Psoas muscle (tissue), 7 donors: ENCODE measurements at regions not wholly inside any gene's neighbourhood (a gene's known extent, or its start where the extent isn't known, plus 50 kb on each side); places are given as distances from the start of the nearest gene placed in this dataset.

ENCODE experiments used
- ATAC-seq, 4 donors: fragments of 200-7000 bp; cut with Tn5 transposase; one replicate each; pipeline ENCODE4 v1.9.1; 2020; ENCODE audit warnings: moderate library complexity in 3 of 4, mild to moderate bottlenecking in 2 of 4
- DNase-seq, 2 donors: peaks; one replicate each; pipeline ENCODE4 v3.0.0-alpha.2; 2020
- H3K27ac ChIP-seq: fragments of 200-600 bp; one replicate; pipeline ENCODE4 v1.8.0; 2022
- H3K27me3 ChIP-seq, 3 donors: fragments of 200-600 bp in 1 of 3; one replicate each; pipeline versions ENCODE4 v1.6.1 to v1.8.0; 2013 to 2022; ENCODE audit warnings: low read length in 2 of 3, mild to moderate bottlenecking in 2 of 3, moderate library complexity in 1 of 3; ENCODE audit not compliant: insufficient read depth in 3 of 3
- H3K36me3 ChIP-seq, 2 donors: fragments of 200-600 bp in 1 of 2; one replicate each; pipeline versions ENCODE4 v1.6.1 to v1.8.0; 2013 to 2022; ENCODE audit warnings: low read depth in 1 of 2, mild to moderate bottlenecking in 1 of 2, moderate library complexity in 1 of 2; ENCODE audit not compliant: insufficient read depth in 1 of 2
- H3K4me1 ChIP-seq: fragments of 200-600 bp; one replicate; pipeline ENCODE4 v1.8.0; 2022
- H3K4me3 ChIP-seq: fragments of 200-600 bp; one replicate; pipeline ENCODE4 v1.8.0; 2022; ENCODE audit warnings: mild to moderate bottlenecking
- H3K9me3 ChIP-seq: fragments of 200-600 bp; one replicate; pipeline ENCODE4 v1.8.0; 2022
- WGBS, 3 donors: extraction: QIAGEN DNeasy Blood & Tissue Kit; methylation state at CpG; one replicate each; pipeline versions ENCODE4 v1.1.6 to v1.1.7; 2013; 5-methylcytosine and 5-hydroxymethylcytosine counted together
- intact Hi-C, 2 donors: fragments of 100-400 bp; cut with DNase I; formaldehyde crosslinking; loops; one replicate each; pipeline versions ENCODE4 v1.11.0 to v1.14.2; 2022
- TF ChIP-seq, protein P1 (sequence below): fragments of 200-600 bp; IDR thresholded peaks from one replicate; pipeline ENCODE4 v1.8.0; 2022; ENCODE audit warnings: antibody characterized with exemption
- donor health status: healthy with polysubstance abuse.
- donor health status: DM: no; HTN: no; CAD: no; lungs with moderate emphysema.
- donor health status: Bipolar disorder and iron deficiency.
- donor health status: healthy.
- donor health status: DM: yes; HTN: yes; CAD: no.
- donor health status: DM: no; HTN: no; CAD: no.
- donor health status: DM: yes; HTN: yes; CAD: no.

DNA sequence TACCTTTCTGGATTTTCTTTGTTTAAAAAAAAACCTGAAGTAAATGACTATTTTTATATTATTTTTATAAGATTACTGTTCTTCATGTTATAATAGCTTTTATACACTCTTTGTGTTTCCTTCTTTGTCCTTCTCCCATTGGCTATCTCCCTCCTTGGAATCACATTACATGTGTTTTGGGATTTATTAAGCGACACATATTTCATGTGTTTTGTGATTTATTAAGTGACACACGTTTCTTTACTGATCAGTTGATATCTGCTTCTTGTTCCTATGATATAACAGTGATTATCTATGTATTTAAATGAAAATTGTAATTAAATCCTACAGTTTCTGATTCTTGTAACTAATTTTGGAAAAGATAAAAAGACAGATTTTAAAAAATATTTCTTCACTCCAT lies 817.3 kb upstream of the AGA start:
- no peak for DNase-seq
- WGBS, 3 donors = 42 to 43% (median 42%) methylated on average over 2 of the region's 2 CpGs
- Histone ChIP-seq H3K36me3 (no peaks in the 10 kb centered on the region), H3K4me3 (no peak overlapping the region), H3K4me1 (no peaks in the 10 kb centered on the region), H3K9me3 (no peaks in the 10 kb centered on the region), H3K27ac (no peak overlapping the region), H3K27me3 (no peaks in the 10 kb centered on the region)
- ATAC-seq = no peak
- intact Hi-C loops = no loop called here
- TF ChIP-seq, protein P1, sequence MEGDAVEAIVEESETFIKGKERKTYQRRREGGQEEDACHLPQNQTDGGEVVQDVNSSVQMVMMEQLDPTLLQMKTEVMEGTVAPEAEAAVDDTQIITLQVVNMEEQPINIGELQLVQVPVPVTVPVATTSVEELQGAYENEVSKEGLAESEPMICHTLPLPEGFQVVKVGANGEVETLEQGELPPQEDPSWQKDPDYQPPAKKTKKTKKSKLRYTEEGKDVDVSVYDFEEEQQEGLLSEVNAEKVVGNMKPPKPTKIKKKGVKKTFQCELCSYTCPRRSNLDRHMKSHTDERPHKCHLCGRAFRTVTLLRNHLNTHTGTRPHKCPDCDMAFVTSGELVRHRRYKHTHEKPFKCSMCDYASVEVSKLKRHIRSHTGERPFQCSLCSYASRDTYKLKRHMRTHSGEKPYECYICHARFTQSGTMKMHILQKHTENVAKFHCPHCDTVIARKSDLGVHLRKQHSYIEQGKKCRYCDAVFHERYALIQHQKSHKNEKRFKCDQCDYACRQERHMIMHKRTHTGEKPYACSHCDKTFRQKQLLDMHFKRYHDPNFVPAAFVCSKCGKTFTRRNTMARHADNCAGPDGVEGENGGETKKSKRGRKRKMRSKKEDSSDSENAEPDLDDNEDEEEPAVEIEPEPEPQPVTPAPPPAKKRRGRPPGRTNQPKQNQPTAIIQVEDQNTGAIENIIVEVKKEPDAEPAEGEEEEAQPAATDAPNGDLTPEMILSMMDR = no peak

DNA sequence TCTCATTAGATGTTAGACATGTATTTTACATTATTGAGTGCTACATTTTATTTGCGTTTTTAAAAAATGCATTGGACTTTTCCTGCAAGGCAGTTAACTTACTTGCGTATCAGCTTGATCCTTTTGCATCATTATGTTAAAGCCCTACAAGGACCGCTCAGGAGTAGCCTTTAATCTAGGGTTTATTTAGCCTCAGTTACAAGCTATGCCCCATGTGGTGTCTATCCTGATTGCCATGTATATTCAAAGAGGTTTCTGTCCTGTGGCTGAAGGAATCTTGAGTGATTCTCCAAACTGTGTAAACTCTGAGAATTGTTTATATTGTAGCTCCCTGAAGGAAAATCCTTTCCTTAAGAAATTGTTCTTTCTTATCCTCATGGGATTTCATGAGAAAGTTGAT lies 821.8 kb upstream of the AGA start:
- TF ChIP-seq, protein P1 = no peak
- intact Hi-C loops = no loop called here
- H3K9me3 ChIP-seq = no peaks in the 10 kb centered on the region

GRCh38 chr4:178271386-178271785 lies 829.1 kb upstream of the AGA start:
- Histone ChIP-seq H3K9me3 (no peaks in the 10 kb centered on the region), H3K4me1 (no peaks in the 10 kb centered on the region), H3K27me3 (no peaks in the 10 kb centered on the region), H3K4me3 (no peak overlapping the region), H3K36me3 (no peaks in the 10 kb centered on the region), H3K27ac (no peak overlapping the region)
- no peak for DNase-seq
- WGBS, 3 donors = 83 to 88% (median 86%) methylated on average over 6 of the region's 6 CpGs
- TF ChIP-seq, protein P1 = no peak
- intact Hi-C loops = no loop called here
- no peak for ATAC-seq

More for the DNA sequence above, 821.8 kb upstream of the AGA start:
- 66 to 80% (median 73%) methylated on average over 3 of the region's 3 CpGs for WGBS, 3 donors
- Histone ChIP-seq H3K27me3 (no peaks in the 10 kb centered on the region), H3K4me1 (no peaks in the 10 kb centered on the region), H3K27ac (no peak overlapping the region), H3K4me3 (no peak overlapping the region), H3K36me3 (no peaks in the 10 kb centered on the region)
- ATAC-seq = no peak
- DNase-seq = no peak

GRCh38 chr4:178273168-178273567 lies 830.9 kb upstream of the AGA start:
- ATAC-seq = no peak
- WGBS, 3 donors = 84 to 90% (median 86%) methylated on average over 2 of the region's 2 CpGs
- Histone ChIP-seq H3K9me3 (no peaks in the 10 kb centered on the region), H3K36me3 (no peaks in the 10 kb centered on the region), H3K4me3 (no peak overlapping the region), H3K27ac (no peak overlapping the region), H3K27me3 (no peaks in the 10 kb centered on the region), H3K4me1 (no peaks in the 10 kb centered on the region)
- TF ChIP-seq, protein P1 = no peak
- intact Hi-C loops = no loop called here
- DNase-seq = no peak

DNA sequence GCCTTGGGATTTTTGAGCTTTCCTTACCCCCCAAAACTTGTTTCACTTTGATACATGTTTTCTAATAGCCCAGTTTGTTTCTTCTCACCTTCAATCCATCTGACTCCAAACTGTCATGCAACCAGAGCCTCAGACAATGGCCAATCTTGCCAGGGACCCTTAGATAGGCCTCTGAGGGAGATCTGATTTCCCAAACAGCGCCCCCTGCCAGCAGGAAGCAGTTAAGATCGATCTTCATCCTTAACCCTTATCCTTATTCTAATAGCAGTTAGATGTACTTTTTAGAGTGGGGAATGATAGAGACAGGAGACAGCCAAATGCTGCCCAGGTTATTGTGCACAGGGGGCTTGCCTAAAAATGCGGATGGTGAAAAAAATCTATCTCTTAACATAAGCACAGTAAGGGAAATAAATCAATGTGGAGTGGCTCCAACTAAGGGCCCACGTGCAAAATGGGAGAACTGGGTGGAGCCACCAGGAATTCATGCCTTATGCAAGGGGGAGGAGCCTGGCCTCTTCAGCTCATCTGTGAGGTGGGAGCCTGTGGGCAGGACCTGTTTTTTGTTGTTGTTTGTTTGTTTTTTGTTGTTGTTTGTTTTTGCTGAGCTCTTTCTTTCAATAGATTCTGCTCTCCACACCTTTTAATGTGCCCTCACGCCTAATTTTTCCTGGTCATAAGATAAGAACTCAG lies 833.6 kb upstream of the AGA start:
- intact Hi-C loops = no loop called here
- Histone ChIP-seq H3K9me3 (no peaks in the 10 kb centered on the region), H3K36me3 (no peaks in the 10 kb centered on the region), H3K4me1 (no peaks in the 10 kb centered on the region), H3K27me3 (no peaks in the 10 kb centered on the region), H3K27ac (no peak overlapping the region), H3K4me3 (no peak overlapping the region)
- no peak for ATAC-seq
- no peak for DNase-seq
- TF ChIP-seq, protein P1 = no peak
- WGBS, 3 donors = 59 to 63% (median 61%) methylated on average over 5 of the region's 5 CpGs
